GM18517 (cell line): ENCODE measurements at regions not wholly inside any gene's neighbourhood (a gene's known extent, or its start where the extent isn't known, plus 50 kb on each side); places are given as distances from the start of the nearest gene placed in this dataset.

Experiments used
- ATAC-seq: cut with Tn5 transposase; IDR thresholded peaks from one replicate; pipeline ENCODE4 v1.9.1; 2021; ENCODE audit warnings: mild to moderate bottlenecking, moderate library complexity; ENCODE audit not compliant: unreplicated experiment

DNA sequence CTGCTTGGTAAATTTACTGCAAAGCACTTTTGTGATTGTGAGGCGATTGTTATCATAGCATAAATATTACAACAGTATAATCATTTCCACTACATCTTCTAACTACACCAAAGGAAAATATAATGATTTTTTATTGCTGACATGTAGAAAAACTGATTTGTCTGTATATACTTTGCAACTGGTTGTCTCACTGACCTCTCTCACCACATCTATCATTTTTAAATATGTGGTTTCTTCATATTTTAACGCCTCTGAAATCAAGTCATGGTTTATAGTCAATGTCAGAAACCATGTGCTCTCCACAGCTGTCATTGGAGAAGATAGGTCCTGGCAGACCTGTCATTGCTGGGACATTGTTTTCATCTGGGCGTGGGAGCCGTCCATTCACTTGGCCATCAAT, 315.4 kb upstream of the KLF6 start:
- no peak for ATAC-seq

DNA sequence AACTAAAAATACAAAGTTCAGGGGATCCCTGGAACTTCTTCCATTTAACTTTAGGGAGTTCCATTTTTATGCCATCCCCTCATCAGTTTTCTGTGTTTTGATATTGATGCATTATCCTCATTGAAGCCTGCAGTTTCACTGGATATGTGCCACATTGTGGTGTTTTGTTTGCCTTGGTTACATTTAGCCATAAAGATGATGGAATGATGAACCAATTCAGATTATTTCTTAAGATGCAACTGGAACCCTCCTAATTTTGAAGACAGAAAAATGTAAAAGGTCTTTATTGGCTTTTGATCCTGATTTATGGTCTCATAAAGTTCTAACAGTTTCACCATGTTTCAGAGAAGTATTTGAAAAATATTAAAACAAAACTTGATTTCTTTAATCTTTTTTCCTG, 314.2 kb upstream of the KLF6 start:
- no peak for ATAC-seq

DNA sequence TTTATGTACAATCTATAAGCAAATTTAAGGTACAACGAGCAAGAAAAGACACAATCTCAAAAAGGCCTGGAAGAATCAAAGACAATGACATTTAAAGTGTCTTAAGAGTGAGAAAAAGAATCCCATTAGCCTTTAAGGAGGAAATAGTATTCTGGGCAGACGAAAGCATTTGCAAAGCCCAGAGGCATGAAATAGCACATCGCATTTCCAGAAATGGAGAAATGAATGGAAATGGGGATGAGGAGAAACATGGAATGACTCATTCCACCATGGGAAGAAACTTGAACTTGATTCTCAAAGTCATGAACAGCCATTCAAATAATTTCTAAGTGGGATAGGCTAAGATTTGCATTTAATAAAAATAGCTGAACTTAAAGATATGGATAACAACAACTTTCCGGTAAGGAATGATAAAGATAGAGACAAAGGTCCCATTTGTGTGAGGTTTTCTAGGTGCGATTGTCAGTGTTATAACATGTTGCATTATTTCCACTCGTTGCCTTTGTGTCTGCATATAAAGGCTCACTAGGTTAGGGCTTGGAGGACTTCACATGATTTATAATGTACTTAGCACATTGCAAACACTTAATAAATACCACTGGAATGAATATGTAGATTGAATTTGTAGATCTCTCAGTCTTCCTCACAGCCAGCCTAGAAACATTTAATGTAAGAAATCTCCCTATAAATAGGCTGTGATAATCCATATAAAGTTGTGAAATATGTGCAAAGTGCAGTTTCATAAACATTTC, 310.3 kb upstream of the KLF6 start:
- no peak for ATAC-seq

DNA sequence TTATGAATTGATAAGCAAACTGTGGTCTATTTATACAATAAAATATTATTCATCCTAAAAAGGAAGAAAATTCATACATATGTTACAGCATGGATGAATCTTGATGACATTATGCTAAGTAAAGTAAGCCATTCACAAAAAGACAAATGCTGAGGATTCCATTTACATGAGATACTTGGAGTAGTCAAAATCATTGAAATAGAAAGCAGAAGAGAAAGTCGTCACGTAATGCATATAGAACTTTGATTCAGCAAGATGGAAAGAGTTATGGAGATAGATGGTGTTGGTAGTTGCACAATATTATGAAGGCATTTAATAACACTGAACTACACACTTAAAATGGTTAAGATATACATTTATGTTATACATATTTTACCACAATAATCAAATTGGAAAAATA, 309.7 kb upstream of the KLF6 start:
- no peak for ATAC-seq

DNA sequence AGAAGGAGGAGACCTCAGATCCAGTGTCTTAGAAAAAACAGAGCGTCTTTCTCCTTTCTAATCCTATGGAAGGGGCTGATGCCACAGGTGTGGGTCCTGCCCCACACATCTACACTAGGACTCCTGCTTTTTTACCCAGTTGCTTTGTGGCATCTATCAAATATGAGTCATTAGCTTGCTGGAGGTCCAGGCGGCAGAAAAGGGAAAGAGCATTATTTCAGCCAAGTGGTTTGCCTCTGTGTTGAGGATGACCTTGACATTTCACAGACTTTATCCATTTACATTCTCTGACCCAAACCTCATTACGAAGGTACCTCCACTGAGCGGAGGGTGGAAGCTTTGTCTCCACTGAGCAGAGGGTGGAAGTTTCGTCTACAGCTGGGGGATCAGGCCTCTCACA, 308.4 kb upstream of the KLF6 start:
- ATAC-seq, result no peak

DNA sequence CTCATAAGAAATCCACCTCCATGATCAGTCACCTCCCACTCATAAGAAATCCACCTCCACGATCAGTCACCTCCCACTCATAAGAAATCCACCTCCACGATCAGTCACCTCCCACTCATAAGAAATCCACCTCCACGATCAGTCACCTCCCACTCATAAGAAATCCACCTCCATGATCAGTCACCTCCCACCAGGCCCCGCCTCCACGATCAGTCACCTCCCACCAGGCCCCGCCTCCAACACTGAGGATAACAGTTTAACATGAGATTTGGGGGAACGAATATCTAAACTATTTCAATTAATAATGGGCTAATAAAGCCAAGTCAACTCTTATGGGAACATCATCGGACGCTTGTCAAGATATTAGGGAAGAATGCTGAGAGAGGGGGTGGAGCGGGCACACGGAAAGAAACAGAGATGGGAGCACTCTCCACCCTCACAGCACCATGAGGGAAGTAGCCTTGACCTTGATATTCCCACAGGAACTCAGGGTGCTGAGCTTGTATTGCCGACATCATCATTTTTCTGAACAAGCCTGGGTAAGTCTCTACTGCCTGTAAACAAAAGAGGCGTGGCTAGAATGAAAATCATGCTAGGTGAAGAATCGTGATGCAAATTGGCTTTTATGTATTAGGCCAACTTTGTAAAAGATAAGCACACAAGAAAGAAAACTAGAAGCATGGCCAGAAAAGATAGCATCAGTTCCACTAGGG, 303.5 kb upstream of the KLF6 start:
- no peak for ATAC-seq

DNA sequence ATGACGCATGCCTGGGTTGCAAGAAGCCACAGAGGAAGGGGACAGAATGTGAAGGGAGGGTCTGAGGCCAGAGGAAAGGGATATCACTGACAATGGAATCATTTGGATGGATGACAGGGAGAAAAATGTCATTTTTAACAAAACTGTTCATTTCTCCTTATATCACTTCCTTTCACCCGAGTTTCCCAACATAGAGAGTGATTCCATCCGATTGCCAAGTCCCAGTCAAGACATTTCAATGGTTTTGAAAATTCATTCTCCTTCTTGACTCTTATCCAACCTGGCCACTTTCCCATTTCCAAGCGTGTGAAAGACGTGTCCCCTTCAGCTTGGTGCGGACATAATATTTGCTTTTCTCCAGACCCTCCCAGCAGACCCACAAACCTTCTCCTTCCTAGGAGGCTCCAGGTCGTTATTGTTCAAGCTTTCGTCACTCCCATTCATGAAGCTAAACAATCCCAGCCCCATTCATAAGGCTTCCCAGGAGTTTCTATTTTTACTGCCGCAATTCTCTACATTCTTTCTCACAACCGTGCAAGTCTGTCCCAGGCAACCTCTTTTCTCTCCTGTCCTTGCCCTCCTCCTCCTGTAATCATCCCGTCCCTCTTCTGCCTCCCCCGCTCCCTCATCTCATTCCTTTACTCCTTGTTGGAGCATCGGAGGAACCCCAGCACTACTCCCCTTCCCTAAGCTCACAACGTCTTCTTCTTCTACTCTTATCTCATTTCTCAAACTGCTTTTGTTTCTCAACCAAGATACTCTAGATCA, 301.3 kb upstream of the KLF6 start:
- no peak for ATAC-seq

DNA sequence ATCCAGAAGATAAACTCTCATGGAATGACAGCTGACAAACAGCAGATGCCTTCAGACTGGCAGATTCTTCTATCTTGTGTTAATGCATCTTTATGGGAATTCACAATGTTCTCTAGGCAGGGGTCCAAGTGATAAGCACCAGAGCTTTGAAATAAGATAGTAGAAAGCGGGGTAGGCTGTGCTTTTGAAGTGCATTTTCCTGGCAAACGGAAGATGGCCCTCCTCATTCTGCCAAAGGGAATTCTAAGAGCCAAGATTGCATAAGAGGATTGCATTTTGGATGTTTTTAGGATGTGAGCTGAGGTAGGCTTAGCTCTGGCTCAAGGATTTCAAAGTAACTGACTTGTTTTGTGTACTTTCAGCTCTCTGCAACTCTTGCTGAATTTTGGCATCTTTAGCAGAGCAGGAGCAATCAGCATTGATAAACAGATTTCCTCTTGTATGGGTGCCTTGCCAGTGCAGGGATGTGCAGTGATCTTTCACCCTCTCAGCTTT, 298.5 kb upstream of the KLF6 start:
- no peak for ATAC-seq

DNA sequence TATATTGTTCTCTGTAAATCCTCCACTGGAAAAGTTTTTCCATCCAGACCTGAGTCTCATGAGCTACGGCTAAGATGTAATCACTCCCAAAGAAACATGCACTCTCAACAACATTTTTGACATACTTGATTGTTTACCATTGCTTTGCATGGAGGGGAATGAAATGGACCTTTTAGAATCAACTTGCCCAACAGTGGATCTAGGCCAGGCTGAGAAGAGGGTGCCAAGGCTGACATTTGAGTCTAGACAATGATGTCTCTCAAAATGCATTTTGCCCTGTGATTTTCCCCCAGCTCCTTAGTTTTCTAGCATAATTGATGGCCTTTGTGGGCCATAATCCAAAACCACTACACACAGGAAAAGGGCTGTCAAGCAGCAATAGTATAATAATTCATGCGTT, 297.9 kb upstream of the KLF6 start:
- ATAC-seq, result no peak

DNA sequence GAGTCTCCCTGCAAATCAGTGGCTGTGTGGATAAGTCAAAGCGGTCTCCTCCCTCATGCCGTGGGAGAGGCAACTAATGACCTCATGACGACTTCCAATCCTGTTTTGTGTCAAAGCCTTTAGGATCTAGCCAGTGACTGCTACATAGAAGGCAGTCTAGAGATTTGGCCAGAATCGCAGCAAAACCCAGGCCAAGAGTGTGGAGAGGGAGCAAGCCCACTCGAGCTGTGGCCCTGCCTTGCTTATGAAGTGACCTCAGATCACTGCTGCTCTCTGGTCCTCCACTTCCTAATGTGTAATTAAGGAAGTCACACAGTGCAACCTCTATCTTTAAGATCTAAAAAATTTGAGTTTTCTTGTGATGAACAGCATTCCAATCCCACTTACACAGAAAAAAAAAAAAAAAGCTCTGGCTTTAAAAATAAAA, 296.7 kb upstream of the KLF6 start:
- no peak for ATAC-seq

DNA sequence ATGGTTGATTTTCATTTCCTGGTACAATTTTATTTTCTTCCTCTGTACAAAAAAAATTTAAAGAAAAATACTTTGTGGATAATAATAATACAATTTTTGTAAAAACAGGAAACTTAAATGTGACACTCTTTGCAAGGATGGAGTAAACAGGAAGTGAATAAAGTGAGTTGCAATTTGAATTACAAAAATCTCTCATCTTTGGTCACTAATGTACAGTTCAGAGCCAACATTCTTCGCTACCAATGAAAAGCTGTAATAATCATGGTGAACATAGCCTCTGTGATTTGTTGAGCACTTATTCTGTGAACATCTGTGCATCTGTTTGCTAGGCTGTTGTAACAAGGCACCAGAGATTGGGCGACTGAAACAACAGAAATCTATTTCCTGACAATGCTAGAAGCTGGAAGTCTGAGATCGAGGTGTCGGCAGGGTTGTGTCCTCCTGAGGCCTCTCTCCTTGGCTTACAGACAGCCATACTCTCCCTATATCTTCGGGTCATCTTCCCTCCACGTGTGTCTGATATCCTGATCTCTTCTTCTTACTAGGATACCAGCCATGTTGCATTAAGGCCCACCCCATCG, 295.3 kb upstream of the KLF6 start:
- ATAC-seq, result no peak

DNA sequence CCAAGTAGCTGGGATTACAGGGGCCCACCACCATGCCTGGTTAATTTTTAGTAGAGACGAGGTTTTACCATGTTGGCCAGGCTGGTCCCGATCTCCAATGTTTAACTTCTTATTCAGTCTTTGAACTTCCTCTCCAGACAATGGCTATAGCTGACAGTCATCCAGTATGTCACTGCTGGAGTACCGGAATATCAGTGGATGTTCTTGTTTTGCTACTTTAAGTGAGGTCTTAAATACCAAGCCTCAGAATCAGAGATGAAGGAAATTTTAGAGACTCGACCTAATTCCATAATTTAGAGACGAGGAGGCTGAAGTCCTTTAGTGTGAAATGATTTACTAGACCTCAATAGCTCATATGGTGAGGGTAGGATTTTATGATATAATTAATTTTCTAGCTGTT, 294.8 kb upstream of the KLF6 start:
- ATAC-seq, result no peak

DNA sequence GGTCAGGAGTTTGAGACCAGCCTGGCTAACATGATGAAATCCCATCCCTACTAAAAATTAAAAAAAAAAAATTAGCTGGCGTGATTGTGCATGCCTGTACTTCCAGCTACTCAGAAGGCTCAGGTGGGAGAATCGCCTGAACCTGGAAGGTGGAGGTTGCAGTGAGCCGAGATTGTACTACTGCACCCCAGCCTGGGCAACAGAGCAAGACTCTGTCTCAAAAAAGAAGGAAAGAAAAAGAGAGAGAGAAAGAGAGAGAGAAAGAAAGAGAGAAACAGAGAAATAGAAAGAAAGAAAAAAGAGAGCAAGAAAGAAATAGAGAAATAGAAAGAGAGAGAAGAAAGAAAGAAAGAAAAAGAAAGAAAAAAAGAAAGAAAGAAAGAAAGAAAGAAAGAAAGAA, 292.8 kb upstream of the KLF6 start:
- no peak for ATAC-seq

DNA sequence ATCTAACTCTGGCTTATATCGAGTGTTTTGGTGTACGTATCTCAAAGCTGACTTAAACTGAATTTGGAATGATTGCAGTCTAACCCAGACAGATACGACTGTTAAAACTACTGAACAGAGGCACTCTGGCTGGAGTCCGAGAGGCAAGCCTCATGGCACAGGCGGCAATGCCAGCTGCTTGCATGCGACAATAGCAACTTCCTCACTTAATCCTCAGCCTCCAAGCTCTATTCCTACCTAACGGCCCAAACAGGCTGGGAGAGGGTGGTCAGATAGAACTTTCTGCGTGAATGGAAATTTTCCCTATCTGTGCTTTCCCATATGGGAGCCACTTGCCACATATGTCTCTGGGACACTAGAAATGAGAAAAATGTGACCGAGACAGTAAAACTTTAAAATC, 292.0 kb upstream of the KLF6 start:
- no peak for ATAC-seq

DNA sequence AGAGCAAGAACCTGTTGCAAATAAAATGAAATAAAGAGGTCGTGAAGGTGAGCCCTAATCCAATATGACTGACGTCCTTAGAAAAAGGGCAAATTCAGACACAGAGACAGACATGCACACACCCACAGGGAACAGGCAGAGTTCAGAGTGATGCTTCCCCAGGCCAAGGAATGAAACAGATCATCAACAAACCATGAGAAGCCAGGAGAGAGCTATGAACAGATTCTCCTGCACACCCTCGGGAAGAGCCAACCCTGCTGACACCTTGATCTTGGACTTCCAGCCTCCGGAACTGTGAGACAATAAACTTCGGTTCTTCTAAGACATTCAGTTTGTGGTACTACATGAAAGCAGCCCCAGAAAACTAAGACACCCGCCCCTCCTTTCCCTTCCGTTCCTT, 290.4 kb upstream of the KLF6 start:
- ATAC-seq, result no peak

DNA sequence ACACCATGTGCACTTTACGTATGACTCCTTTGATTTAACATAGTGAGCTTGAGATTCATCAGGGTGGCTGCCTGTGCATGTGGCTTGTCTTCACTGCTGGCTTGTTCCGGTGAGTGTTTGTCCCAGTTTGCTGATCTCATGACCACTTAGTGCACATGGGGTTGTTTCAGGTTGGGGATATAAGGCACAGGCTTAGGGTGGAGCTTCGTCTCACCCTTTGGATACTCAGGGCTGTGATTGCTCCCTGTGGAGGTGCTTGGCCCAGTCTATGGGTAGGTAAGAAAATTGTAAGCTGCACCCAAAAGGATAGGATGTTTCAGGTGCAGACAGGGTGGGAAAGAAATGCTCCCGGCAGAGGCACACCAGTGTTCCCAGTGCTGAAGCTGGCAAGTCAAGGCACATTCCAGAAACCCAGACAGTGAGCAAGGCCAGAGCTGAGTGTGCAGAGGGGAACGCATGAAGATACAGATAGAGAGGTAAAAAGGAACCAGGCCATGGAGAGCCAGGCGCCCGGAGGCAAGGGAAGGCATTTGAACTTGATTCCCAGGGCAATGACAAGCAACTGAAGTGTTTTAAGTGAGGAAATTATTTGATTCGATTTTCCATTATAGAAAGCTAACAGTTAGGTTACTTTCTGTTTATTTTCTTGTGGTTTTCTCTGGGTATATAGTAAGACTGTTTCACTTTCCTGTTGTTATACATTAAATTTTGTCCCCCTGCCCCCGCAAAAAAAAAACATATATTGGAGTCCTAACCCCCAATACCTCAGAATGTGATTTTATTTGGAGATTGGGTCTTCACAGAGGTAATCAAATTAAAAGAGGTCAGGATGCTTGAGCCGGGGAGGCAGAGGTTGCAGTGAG, 289.8 kb upstream of the KLF6 start:
- ATAC-seq, result no peak

DNA sequence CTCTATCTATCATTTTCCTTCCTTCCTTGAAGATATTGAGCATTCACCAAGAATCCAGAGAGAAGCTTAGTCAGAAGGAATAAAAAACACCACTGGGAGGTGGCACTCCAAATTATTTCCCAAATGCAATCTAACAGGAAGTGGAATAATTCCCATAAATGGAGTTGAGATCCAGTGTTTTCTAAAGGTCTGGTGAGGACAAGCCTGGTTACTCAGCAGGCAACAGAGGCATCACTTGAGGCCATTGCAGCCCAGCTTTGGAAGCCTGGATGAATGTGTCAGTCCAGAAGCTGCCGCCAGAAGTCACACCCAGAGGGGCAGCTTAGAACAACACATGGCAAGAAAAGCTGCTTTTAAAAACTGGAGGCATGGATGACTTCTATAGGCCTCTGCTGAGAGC, 288.9 kb upstream of the KLF6 start:
- ATAC-seq, result no peak

DNA sequence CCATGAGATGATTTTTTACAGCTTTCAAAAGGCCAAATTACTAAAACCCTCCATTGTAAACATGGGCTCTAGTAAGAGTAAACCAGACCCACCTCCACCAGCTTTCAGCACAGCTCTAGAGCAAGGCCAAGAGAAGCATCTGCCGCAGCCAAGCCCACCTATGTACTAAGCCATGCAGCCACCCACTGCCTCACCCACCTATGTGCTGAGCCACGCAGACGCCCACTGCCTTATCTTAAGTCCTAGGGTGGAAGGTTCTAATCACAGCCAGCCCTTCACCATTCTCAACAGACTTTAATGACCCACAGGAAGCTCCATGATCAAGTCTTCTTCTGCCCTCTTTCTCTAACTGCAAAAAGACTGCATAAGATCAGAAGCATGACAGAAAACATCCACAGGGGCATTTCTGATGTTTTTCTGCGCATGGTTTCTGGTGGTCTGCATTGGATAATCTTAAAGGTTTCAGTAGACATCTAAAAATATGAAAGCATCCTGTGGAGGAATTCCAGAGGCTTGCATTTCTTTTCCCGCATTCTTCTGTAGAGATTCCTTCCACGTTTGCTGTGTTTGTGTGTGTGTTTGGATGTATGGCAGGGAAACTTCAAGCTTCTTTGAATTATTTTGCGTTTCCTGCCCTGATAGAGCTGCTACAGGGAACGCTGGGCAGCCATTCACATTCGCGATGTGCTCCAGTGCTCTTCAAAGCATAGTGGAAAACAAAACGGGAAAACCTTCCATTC, 286.1 kb upstream of the KLF6 start:
- ATAC-seq, result no peak

DNA sequence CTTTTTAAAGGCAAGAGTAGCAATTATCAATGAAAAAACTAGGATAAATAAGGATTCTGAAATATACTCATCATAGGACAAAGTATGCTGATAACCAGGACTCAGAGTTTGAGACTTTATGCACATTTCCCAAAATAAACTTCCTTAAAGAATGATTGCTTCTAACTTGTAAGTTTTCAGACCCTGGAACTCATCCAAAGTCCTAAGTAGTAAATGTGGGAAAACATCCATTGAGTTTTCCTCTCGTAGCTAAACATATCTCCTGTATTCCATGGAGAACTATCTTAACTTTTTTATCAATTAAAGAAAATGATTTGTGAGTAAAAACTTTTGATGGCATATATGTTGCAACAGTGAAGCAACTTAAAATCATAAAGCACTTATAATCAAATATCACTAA, 285.2 kb upstream of the KLF6 start:
- no peak for ATAC-seq

DNA sequence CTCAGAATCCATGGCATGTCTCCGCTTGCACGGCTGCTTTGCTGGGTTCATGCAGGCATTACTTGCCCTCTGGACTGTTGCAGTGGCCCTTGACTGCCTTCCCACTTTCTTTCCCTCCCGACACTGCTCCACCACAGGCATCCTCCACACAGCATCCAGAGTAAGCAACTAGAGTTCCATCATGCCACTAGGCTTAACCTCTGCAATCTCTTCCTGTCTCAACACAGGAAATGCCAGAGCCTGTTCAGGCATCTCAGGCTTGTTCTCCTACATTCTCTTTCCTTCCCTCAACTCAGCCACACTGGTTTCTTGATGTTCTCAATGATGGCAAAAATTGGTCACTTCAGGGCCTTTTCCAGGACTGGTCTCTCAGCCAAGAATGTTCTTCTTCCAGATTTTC, 284.5 kb upstream of the KLF6 start:
- no peak for ATAC-seq
